ENCODE measurements at regions not wholly inside any gene's neighbourhood (a gene's known extent, or its start where the extent isn't known, plus 50 kb on each side); places are given as distances from the start of the nearest gene placed in this dataset.

- no peak overlapping the region for H3K4me3 Mint-ChIP-seq
- Histone ChIP-seq H2AFZ (ENCODE audit: low read length) (no peak overlapping the region), H4K91ac (ENCODE audit: insufficient read length, low read depth, low read length) (no peak overlapping the region), H3K23ac (ENCODE audit: insufficient read length, low read depth, low read length) (no peak overlapping the region), H2BK5ac (ENCODE audit: insufficient read length, low read length) (no peak overlapping the region), H2AK5ac (ENCODE audit: insufficient read length, low read length) (no peak overlapping the region), H2BK15ac (ENCODE audit: low read depth, low read length) (no peak overlapping the region), H3K4me1 (ENCODE audit: insufficient read depth, low read length) (no peaks in the 10 kb centered on the region), H3K9ac (ENCODE audit: extremely low read depth, insufficient read length, low read length) (no peak overlapping the region), H4K5ac (ENCODE audit: insufficient read length, low read depth, low read length) (no peak overlapping the region), H4K20me1 (ENCODE audit: control insufficient read depth, insufficient read depth, insufficient read length) (no peaks in the 10 kb centered on the region), H3T11ph (ENCODE audit: low read length) (no peak overlapping the region), H3K27me3 (ENCODE audit: insufficient read depth, low read length) (no peaks in the 10 kb centered on the region), H2BK120ac (ENCODE audit: low read depth, low read length, poor library complexity, severe bottlenecking) (no peak overlapping the region), H3K27ac (ENCODE audit: insufficient read length, low read depth, low read length) (no peak overlapping the region), H3K14ac (ENCODE audit: insufficient read depth, low read length) (no peak overlapping the region), H3K18ac (ENCODE audit: insufficient read length, low read depth, low read length) (no peak overlapping the region), H3K4me2 (ENCODE audit: insufficient read depth, insufficient read length, low read length) (no peak overlapping the region), H4K8ac (replicated peaks; ENCODE audit: insufficient read length, low read depth, low read length) (no peak overlapping the region), H3K56ac (ENCODE audit: insufficient read length, low read depth, low read length) (no peak overlapping the region), H3K4ac (ENCODE audit: low read depth, low read length) (no peak overlapping the region), H2BK12ac (ENCODE audit: insufficient read length, low read depth, low read length) (no peak overlapping the region), H3K79me2 (ENCODE audit: insufficient read depth, low read length) (no peaks in the 10 kb centered on the region), H3K9me3 (ENCODE audit: control insufficient read depth, low read depth, low read length) (no peaks in the 10 kb centered on the region), H2BK20ac (ENCODE audit: low read depth, low read length, poor library complexity, severe bottlenecking) (no peak overlapping the region), H3K23me2 (ENCODE audit: insufficient read length, low read depth, low read length, poor library complexity, severe bottlenecking) (no peaks in the 10 kb centered on the region), H3K79me1 (ENCODE audit: insufficient read depth, low read depth, low read length, poor library complexity, severe bottlenecking) (no peaks in the 10 kb centered on the region)
- no CpG with 5 or more reads among the region's 3 CpGs for WGBS (ENCODE audit: extremely low coverage, insufficient read length, low lambda C conversion rate)
- TF ChIP-seq CTCF (conservative IDR thresholded peaks at IDR 0.05): no peak
- no peaks in the 10 kb centered on the region for H3K27me3 Mint-ChIP-seq (ENCODE audit: low read depth)
- no peaks in the 10 kb centered on the region for H3K9me3 Mint-ChIP-seq
- no peak overlapping the region for H3K27ac Mint-ChIP-seq
- no peaks in the 10 kb centered on the region for H3K36me3 Mint-ChIP-seq (ENCODE audit: insufficient read depth in 1 of 3, low read depth in 3 of 3)
- peaks cover 5% of the 10 kb centered on the region in 2 experiments; a peak in 3 of 4 replicates for H3K4me1 Mint-ChIP-seq
- DNase-seq: no peak
Measured at GRCh38 chr11:80031014-80031600, 590.3 kb upstream of the TENM4 start.

All from H9 (cell line).